ENCODE measurements at regions not wholly inside any gene's neighbourhood (a gene's known extent, or its start where the extent isn't known, plus 50 kb on each side); places are given as distances from the start of the nearest gene placed in this dataset.

- no peaks in the 10 kb centered on the region for H3K27me3 ChIP-seq (ENCODE audit: control insufficient read depth, insufficient read depth, low read length)
- H3K4me3 ChIP-seq (ENCODE audit: low read depth, low read length): no peak overlapping the region
- no peaks in the 10 kb centered on the region for H3K4me1 ChIP-seq (ENCODE audit: control insufficient read depth, insufficient read depth, low read length)
- no peaks in the 10 kb centered on the region for H3K36me3 ChIP-seq (ENCODE audit: control insufficient read depth, insufficient read depth, low read length)
- peaks cover 7% of the 10 kb centered on the region for H3K9me3 ChIP-seq (ENCODE audit: control insufficient read depth, insufficient read depth, low read length)
- no peak overlapping the region for H3K9ac ChIP-seq (ENCODE audit: low read depth, low read length)
Observed at GRCh38 chr2:236981701-236982485, 103.8 kb upstream of the COPS8 start.

DNA sequence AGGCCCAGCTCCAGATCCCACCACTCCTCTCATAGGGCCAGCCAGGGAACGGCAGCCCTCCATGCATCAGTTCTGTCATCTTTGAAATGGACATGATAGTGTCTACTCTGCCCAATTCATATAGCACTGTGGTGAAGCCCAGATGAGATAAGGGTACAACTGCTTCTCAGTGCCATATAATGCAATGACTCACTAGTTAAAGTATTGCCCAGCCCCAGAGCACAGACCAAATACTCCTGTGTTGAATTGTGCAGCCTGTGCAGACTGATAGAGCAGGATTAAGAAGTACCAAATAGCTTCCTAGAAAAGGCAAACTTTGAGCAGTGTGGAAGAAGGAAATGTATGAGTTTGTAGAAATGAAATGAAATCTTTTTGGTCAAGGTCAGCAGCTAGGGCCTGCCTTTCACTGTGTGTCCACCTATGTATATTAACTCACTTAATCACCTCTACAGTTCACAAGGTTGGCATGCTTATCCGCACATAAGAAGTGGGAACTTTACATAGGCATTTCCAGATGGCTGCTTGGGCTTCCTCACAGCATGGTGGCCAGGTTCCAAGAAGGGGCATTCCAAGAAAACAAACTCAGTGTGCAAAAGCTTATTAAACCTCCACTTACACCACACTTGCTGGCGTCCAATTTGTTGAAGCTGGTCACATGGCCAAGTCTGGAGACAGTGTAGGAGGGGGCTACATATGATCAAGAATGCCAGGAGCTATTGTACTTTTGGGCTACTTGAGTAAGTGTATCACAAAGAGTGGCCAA is 102.8 kb upstream of the COPS8 start:
- Histone ChIP-seq H3K9ac (ENCODE audit: low read depth, low read length) (no peak overlapping the region), H3K9me3 (ENCODE audit: control insufficient read depth, insufficient read depth, low read length) (peaks cover 7% of the 10 kb centered on the region), H3K27me3 (ENCODE audit: control insufficient read depth, insufficient read depth, low read length) (no peaks in the 10 kb centered on the region), H3K4me3 (ENCODE audit: low read depth, low read length) (no peak overlapping the region), H3K4me1 (ENCODE audit: control insufficient read depth, insufficient read depth, low read length) (no peaks in the 10 kb centered on the region), H3K36me3 (ENCODE audit: control insufficient read depth, insufficient read depth, low read length) (no peaks in the 10 kb centered on the region)

- Histone ChIP-seq H3K4me3 (ENCODE audit: low read depth, low read length) (no peak overlapping the region), H3K27me3 (ENCODE audit: control insufficient read depth, insufficient read depth, low read length) (no peaks in the 10 kb centered on the region), H3K4me1 (ENCODE audit: control insufficient read depth, insufficient read depth, low read length) (no peaks in the 10 kb centered on the region), H3K36me3 (ENCODE audit: control insufficient read depth, insufficient read depth, low read length) (no peaks in the 10 kb centered on the region), H3K9ac (ENCODE audit: low read depth, low read length) (no peak overlapping the region), H3K9me3 (ENCODE audit: control insufficient read depth, insufficient read depth, low read length) (peaks cover 7% of the 10 kb centered on the region)
Observed at GRCh38 chr2:236984046-236984445, 101.6 kb upstream of the COPS8 start.

DNA sequence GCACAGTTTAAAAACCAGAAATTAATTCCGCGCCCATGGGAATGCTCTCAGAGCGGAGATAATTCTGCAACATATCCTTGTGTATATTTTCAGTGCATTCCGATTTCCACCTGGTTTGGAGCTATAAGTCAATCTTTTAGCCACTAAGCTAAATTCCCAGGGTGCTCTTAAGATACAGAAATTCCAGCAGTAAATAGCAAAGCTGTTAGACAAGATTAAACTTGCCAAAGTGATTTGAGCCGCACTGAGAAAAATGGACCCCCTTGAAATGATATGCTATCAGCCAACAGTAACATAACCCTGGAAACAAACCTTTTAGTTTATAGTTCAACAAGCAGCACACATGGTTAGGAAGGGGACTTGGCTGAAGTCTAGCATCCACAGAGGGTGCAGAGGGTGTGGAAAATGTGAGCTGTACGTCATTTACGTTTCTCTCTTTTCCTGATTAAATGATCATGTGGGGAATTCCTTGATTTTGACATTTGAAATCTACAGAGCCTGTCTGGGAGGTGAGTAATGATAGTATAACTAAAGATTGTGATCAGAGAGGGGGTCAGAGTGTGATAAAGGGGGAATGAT is 99.8 kb upstream of the COPS8 start:
- H3K27me3 ChIP-seq (ENCODE audit: control insufficient read depth, insufficient read depth, low read length): no peaks in the 10 kb centered on the region
- H3K9ac ChIP-seq (ENCODE audit: low read depth, low read length): no peak overlapping the region
- H3K4me3 ChIP-seq (ENCODE audit: low read depth, low read length): no peak overlapping the region
- no peaks in the 10 kb centered on the region for H3K36me3 ChIP-seq (ENCODE audit: control insufficient read depth, insufficient read depth, low read length)
- no peaks in the 10 kb centered on the region for H3K4me1 ChIP-seq (ENCODE audit: control insufficient read depth, insufficient read depth, low read length)
- peaks cover 7% of the 10 kb centered on the region for H3K9me3 ChIP-seq (ENCODE audit: control insufficient read depth, insufficient read depth, low read length)

GRCh38 chr2:236986524-236987330 is 99.0 kb upstream of the COPS8 start:
- no peaks in the 10 kb centered on the region for H3K36me3 ChIP-seq (ENCODE audit: control insufficient read depth, insufficient read depth, low read length)
- H3K9me3 ChIP-seq (ENCODE audit: control insufficient read depth, insufficient read depth, low read length): peaks cover 7% of the 10 kb centered on the region
- no peak overlapping the region for H3K9ac ChIP-seq (ENCODE audit: low read depth, low read length)
- no peaks in the 10 kb centered on the region for H3K4me1 ChIP-seq (ENCODE audit: control insufficient read depth, insufficient read depth, low read length)
- H3K27me3 ChIP-seq (ENCODE audit: control insufficient read depth, insufficient read depth, low read length): no peaks in the 10 kb centered on the region
- no peak overlapping the region for H3K4me3 ChIP-seq (ENCODE audit: low read depth, low read length)

- peaks cover 1% of the 10 kb centered on the region for H3K9me3 ChIP-seq (ENCODE audit: control insufficient read depth, insufficient read depth, low read length)
- H3K9ac ChIP-seq (ENCODE audit: low read depth, low read length): no peak overlapping the region
- no peak overlapping the region for H3K4me3 ChIP-seq (ENCODE audit: low read depth, low read length)
- no peaks in the 10 kb centered on the region for H3K4me1 ChIP-seq (ENCODE audit: control insufficient read depth, insufficient read depth, low read length)
- H3K36me3 ChIP-seq (ENCODE audit: control insufficient read depth, insufficient read depth, low read length): no peaks in the 10 kb centered on the region
- no peaks in the 10 kb centered on the region for H3K27me3 ChIP-seq (ENCODE audit: control insufficient read depth, insufficient read depth, low read length)
Observed at GRCh38 chr2:236988216-236988615, 97.5 kb upstream of the COPS8 start.

GRCh38 chr2:236988690-236989624 is 96.7 kb upstream of the COPS8 start:
- Histone ChIP-seq H3K36me3 (ENCODE audit: control insufficient read depth, insufficient read depth, low read length) (no peaks in the 10 kb centered on the region), H3K27me3 (ENCODE audit: control insufficient read depth, insufficient read depth, low read length) (no peaks in the 10 kb centered on the region), H3K4me1 (ENCODE audit: control insufficient read depth, insufficient read depth, low read length) (no peaks in the 10 kb centered on the region), H3K4me3 (ENCODE audit: low read depth, low read length) (no peak overlapping the region), H3K9me3 (ENCODE audit: control insufficient read depth, insufficient read depth, low read length) (no peaks in the 10 kb centered on the region), H3K9ac (ENCODE audit: low read depth, low read length) (no peak overlapping the region)

GRCh38 chr2:236990552-236990951 is 95.1 kb upstream of the COPS8 start:
- Histone ChIP-seq H3K4me3 (ENCODE audit: low read depth, low read length) (no peak overlapping the region), H3K9me3 (ENCODE audit: control insufficient read depth, insufficient read depth, low read length) (no peaks in the 10 kb centered on the region), H3K27me3 (ENCODE audit: control insufficient read depth, insufficient read depth, low read length) (no peaks in the 10 kb centered on the region), H3K4me1 (ENCODE audit: control insufficient read depth, insufficient read depth, low read length) (peaks cover 8% of the 10 kb centered on the region), H3K9ac (ENCODE audit: low read depth, low read length) (no peak overlapping the region), H3K36me3 (ENCODE audit: control insufficient read depth, insufficient read depth, low read length) (no peaks in the 10 kb centered on the region)

GRCh38 chr2:236991874-236992273 is 93.8 kb upstream of the COPS8 start:
- Histone ChIP-seq H3K36me3 (ENCODE audit: control insufficient read depth, insufficient read depth, low read length) (no peaks in the 10 kb centered on the region), H3K9ac (ENCODE audit: low read depth, low read length) (no peak overlapping the region), H3K4me1 (ENCODE audit: control insufficient read depth, insufficient read depth, low read length) (peaks cover 8% of the 10 kb centered on the region), H3K9me3 (ENCODE audit: control insufficient read depth, insufficient read depth, low read length) (no peaks in the 10 kb centered on the region), H3K4me3 (ENCODE audit: low read depth, low read length) (no peak overlapping the region), H3K27me3 (ENCODE audit: control insufficient read depth, insufficient read depth, low read length) (no peaks in the 10 kb centered on the region)

DNA sequence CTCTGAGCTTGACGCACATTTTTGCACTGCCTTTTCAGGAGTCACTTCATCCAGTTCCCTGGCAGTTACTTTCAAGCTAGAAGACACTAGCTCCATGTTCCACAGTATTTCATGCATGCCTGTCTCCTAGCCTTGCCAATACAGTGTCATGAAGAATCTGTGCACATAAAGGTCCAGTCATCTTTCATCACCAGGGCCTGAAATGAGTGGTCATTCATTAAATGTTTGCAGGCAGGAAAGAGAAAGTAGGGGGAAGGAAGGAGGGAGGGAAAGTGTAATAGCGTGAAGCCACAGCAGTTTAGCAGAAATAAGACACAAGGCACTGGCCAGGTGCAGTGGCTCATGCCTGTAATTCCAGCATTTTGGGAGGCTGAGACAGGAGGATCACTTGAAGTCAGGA is 92.4 kb upstream of the COPS8 start:
- Histone ChIP-seq H3K9me3 (ENCODE audit: control insufficient read depth, insufficient read depth, low read length) (no peaks in the 10 kb centered on the region), H3K4me1 (ENCODE audit: control insufficient read depth, insufficient read depth, low read length) (peaks cover 8% of the 10 kb centered on the region), H3K9ac (ENCODE audit: low read depth, low read length) (no peak overlapping the region), H3K36me3 (ENCODE audit: control insufficient read depth, insufficient read depth, low read length) (no peaks in the 10 kb centered on the region), H3K4me3 (ENCODE audit: low read depth, low read length) (no peak overlapping the region), H3K27me3 (ENCODE audit: control insufficient read depth, insufficient read depth, low read length) (no peaks in the 10 kb centered on the region)

DNA sequence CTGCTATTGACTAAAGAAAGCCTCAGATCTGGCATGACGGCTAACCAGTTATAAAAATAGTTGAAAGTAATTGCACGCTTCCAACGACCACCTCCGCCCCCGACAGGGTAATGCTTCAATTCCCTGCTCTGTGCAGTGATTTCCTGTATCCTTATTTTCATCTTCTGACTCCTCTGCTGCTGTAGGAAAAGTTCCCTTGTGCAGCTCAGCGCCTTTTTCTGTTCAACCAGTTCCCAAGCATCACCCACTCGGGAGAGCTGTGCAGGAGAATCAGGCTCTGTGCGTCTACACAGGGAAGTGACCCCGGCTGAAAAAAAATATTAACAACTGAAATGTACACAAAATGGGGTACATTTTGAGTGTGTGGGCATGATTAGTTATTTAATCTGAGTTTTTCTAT is 91.3 kb upstream of the COPS8 start:
- Histone ChIP-seq H3K9ac (ENCODE audit: low read depth, low read length) (no peak overlapping the region), H3K27me3 (ENCODE audit: control insufficient read depth, insufficient read depth, low read length) (no peaks in the 10 kb centered on the region), H3K4me1 (ENCODE audit: control insufficient read depth, insufficient read depth, low read length) (peaks cover 8% of the 10 kb centered on the region)

More for the DNA sequence above, 91.3 kb upstream of the COPS8 start:
- no peak overlapping the region for H3K4me3 ChIP-seq (ENCODE audit: low read depth, low read length)
- H3K36me3 ChIP-seq (ENCODE audit: control insufficient read depth, insufficient read depth, low read length): no peaks in the 10 kb centered on the region
- H3K9me3 ChIP-seq (ENCODE audit: control insufficient read depth, insufficient read depth, low read length): no peaks in the 10 kb centered on the region
